C1 segment of cervical spinal cord (tissue), 14 donors: ENCODE measurements at regions not wholly inside any gene's neighbourhood (a gene's known extent, or its start where the extent isn't known, plus 50 kb on each side); places are given as distances from the start of the nearest gene placed in this dataset.

Experiments used
- DNase-seq, 14 donors: peaks; one replicate each; lab custom pipeline; 2025; lab: John Stamatoyannopoulos, UW

- no peak for DNase-seq
Observed at GRCh38 chr11:112511911-112512310, 251.3 kb upstream of the PLET1 start.

- DNase-seq, result no peak
Observed at GRCh38 chr11:112513417-112513816, 252.8 kb upstream of the PLET1 start.

GRCh38 chr11:112514011-112514740 is 253.5 kb upstream of the PLET1 start:
- peak in 6 of 14 donors; percentile 6 to 35 (median 20) for DNase-seq

- no peak for DNase-seq
Observed at GRCh38 chr11:112516261-112516660, 255.6 kb upstream of the PLET1 start.

GRCh38 chr11:112516755-112517154 is 256.1 kb upstream of the PLET1 start:
- no peak for DNase-seq

GRCh38 chr11:112518371-112518770 is 257.7 kb upstream of the PLET1 start:
- DNase-seq, result no peak

DNA sequence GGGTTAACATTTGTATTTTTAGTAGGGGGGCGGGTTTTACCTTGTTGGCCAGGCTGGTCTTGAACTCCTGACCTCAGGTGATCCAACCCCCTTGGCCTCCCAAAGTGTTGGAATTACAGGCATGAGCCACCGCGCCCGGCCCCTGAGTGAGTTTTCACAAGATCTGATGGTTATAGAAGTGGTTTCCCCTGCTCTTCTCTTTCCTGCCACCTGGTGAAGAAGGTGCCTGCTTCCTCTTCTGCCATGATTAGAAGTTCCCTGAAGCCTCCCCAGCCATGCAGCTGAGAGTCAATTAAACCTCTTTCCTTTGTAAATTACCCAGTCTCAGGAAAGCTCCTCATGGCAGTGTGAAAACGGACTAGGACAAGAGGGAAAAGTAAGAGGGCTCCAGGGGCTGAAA is 259.1 kb upstream of the PLET1 start:
- no peak for DNase-seq

DNA sequence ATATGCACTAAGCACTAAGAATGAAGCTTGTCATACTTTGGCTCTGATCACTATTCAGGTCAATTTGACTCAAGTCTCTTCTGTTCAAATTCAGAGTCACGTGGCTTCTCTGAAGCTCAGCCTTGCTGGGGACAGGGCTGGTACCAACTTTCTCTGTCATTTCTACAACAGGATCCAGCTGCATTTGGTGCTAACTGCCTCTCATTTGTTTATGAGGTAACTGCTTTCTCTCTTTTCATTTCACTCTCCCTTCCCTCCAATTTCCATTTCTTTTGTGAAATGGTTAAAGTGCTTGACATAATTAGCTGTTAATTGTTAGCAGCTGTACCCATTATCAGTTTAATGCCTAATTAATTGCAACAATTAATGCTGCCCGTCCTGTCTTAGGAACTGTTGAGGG is 259.7 kb upstream of the PLET1 start:
- no peak for DNase-seq

DNA sequence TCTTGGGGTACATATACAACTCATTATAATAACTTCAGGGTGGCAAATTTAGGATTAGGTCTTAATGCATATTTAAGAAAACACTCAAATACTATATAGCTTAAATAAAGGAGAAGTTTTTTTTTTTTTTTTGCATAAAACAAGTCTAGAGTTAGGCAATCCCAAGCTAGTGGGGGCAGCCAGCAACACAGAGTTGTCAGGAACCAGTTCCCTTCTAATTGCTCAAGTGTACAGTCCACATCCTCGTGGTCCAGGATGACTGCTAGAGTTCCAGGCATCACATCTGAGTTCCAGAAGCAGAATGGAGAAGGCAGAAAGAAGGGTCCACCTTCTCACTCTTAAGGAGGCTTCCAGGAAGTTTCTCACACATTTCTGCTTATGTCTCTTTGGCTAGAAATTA is 261.9 kb upstream of the PLET1 start:
- DNase-seq, result no peak

DNA sequence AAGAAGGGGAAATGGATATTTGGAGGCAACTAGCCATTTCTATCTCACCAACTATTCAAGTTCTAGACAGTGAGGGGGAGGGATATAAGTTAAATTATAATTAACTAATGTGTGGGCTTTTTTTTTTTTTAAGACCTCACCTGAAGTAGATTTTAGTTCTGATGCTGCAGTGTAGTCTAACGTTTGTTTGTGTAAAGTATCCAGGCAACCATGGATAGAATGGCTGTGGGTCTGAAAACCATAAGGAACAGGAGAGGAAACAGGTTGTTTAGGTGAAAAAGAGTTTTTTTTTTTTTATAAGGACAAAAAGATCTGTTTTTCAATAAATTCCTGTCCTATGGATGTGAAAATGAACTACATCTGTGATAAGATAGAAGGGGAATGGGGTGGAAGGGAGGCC is 262.4 kb upstream of the PLET1 start:
- no peak for DNase-seq

- DNase-seq, result peak in 13 of 14 donors; percentile 10 to 80 (median 48)
Observed at GRCh38 chr11:112523477-112523876, 262.8 kb upstream of the PLET1 start.

- peak in 4 of 14 donors; percentile 9 to 72 (median 65) for DNase-seq
Observed at GRCh38 chr11:112523951-112524350, 263.3 kb upstream of the PLET1 start.

DNA sequence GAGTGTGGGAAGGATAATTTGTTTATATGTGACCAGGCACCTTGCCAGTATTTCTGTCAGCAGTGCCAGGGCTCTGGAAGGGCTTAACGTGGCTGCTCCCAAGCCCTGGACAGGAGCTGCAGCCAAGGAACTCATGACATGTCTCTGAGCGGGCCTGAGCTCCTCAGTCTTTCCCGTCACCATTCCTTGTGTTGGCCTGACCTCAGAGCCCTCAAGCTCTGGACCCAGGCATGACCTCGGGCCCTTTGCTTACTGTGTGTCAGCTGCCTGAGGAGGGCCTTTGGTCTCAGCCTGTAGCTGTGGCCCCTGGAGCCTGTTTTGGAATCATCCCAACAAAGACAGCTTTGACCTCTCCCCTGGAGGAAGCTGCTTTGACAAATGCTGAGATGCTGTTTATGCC is 264.1 kb upstream of the PLET1 start:
- DNase-seq, result peak in 4 of 14 donors; percentile 3 to 15 (median 8)

DNA sequence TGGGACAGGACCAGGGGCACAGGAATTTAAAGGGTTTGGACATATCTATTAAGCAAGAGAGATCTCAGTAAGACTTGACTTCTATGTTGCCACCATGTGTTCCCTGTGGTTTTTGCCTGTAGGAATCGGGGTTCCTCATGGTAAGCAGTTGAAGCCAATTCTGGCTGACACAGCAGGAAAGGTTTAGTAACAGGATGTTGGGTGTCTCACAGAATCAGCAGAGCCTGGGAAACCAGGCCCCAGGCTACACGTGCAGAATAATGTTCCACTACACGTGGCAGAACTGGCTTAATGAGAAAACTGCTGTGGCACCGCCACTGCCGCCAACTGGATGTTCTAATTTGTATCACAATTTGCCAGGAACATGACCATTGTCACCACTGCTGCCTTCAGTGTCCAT is 264.6 kb upstream of the PLET1 start:
- peak in 1 of 14 donors; percentile 4 for DNase-seq

GRCh38 chr11:112525844-112526590 is 265.4 kb upstream of the PLET1 start:
- DNase-seq, result no peak

DNA sequence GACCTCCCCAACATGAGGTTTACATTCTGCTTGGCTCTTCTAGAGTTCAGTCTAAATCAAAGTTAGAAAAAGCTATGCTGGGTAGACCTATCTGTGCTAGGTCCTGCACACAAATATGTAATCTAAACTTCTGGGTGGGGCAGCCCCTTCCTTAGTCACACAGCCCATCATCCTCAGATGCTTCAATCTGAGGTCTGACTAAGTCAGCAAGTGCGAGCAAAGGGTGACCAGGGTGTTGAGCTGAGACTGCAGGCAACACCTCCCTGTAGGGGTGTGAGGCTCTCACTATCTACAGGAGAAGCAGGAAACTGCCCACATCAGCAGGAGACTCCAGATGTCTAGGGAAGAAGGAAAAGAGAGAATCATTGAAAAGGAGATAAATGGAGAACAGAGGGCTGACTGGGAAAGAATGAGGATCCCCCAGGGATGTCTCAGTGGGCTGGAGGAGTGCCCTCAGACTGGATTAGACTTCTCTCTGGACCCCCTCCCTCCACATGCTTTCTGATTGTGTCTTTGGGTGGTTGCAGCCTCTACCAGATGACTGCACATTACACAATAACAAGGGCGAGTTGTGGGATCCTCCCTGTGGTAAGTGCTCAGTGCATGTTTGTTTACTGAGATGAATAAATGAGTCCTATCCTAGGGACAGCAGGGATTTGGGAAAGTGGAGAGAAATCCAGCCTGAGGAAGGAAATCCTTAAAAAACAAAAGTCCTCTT is 266.2 kb upstream of the PLET1 start:
- DNase-seq, result no peak

GRCh38 chr11:112529071-112529470 is 268.4 kb upstream of the PLET1 start:
- DNase-seq, result no peak

DNA sequence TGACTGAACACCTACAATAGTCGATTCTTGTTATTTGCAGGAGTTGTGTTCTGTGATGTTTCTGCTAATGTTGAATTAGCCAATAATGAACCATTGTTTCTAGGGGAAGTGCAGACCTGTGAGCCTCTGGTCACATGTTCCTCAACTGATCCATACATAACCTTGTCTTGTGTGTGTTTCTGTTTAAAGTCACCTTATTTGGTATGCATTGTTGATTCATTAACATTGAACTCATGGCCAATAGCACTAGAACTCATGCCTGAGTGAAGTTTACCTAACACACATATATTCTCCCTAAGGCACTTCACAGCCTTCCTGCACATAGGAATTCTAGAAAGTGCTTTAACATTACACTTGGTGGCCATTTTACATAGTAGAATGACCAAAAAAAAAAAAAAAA is 271.8 kb upstream of the PLET1 start:
- no peak for DNase-seq

DNA sequence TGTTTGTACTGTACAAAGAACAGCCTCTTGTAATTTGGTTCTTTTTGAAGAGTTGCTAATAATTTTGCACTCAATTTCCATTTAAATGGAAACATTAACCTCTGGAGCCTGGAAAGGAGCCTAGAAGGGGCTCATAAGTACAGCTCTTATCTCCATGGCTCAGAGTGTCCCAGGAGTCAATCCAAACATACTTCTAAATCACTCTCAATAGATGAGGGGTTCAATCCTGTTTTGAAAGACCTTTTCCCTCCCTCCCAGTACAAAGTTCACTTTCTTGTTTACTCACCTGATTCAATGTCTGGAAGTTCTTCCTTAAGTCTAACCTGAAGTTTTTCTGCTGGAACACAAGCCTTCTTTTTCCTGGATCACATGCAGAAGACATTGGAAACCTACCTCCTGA is 273.0 kb upstream of the PLET1 start:
- no peak for DNase-seq

DNA sequence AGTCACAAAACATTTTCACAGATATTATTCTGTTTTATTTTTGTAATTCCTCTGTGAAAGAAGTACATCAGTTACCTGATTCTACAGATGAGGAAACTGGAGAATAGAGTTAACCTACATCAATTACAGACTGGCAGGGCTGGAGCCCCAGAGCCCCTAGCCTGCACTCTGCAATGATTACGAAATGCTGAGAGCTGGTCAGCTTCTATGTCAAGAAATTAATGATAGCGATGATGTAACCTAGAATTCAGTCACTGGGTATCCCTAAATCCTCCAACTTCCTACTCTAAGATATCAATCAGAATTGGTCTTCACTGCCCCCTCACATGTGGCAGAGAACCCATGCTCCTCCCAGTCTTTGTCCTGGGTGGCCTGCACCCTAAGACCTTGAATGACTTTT is 273.5 kb upstream of the PLET1 start:
- no peak for DNase-seq

- no peak for DNase-seq
Observed at GRCh38 chr11:112537026-112537425, 276.4 kb upstream of the PLET1 start.

DNA sequence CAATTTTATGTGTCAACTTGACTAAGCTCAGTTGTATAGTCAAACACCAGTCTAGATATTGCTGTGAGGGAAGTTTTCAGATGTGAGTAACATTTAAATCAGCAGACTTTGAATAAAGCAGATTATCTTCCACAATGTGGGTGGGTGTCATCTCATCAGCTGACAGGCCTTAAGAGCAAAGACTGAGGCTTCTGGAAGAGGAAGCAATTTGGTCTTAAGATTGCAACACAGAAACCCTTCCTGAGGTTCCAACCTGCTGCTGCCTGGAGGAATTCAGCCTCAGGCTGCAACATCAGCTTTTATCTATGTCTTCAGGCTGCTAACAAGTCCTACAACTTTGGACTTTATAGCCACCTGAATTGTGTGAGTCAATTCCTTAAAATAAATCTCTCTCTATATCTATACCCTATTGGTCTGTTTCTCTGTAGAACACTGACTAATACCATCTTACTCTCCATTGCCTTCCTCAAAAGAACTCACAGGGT is 277.2 kb upstream of the PLET1 start:
- no peak for DNase-seq
